Smooth muscle cell (in vitro differentiated cells): ENCODE measurements at regions not wholly inside any gene's neighbourhood (a gene's known extent, or its start where the extent isn't known, plus 50 kb on each side); places are given as distances from the start of the nearest gene placed in this dataset.

Source experiments
- DNase-seq: peaks from one replicate; lab custom pipeline; 2025; ENCODE audit not compliant: unreplicated experiment; lab: John Stamatoyannopoulos, UW
- H2AFZ ChIP-seq: fragments of 200-600 bp; sonication (generic); 2 replicates; pipeline ENCODE4 v1.6.0; 2016; ENCODE audit warnings: antibody characterized with exemption, low read depth, mild to moderate bottlenecking
- H3F3A ChIP-seq: fragments of 200-600 bp; sonication (generic); 2 replicates; pipeline ENCODE4 v1.6.0; 2017; ENCODE audit warnings: antibody characterized with exemption, low read depth
- H3K27ac ChIP-seq: fragments of 200-600 bp; sonication (generic); 2 replicates; pipeline ENCODE4 v1.5.1; 2016; ENCODE audit warnings: low read depth, mild to moderate bottlenecking
- H3K27me3 ChIP-seq: fragments of 200-600 bp; sonication (generic); 2 replicates; pipeline ENCODE4 v1.6.1; 2016; ENCODE audit warnings: low read depth, mild to moderate bottlenecking
- H3K36me3 ChIP-seq: fragments of 200-600 bp; sonication (generic); 2 replicates; pipeline ENCODE4 v1.5.1; 2016; ENCODE audit warnings: low read depth
- H3K4me1 ChIP-seq: fragments of 200-600 bp; sonication (generic); 2 replicates; pipeline ENCODE4 v1.5.1; 2016; ENCODE audit warnings: low read depth
- H3K4me2 ChIP-seq: fragments of 200-600 bp; sonication (generic); 2 replicates; pipeline ENCODE4 v1.6.0; 2016; ENCODE audit warnings: mild to moderate bottlenecking
- H3K4me3 ChIP-seq: fragments of 200-600 bp; sonication (generic); 2 replicates; pipeline ENCODE4 v1.5.1; 2016; ENCODE audit warnings: mild to moderate bottlenecking
- H3K79me2 ChIP-seq: fragments of 200-600 bp; sonication (generic); 2 replicates; pipeline ENCODE4 v1.6.0; 2016; ENCODE audit warnings: low read depth, mild to moderate bottlenecking
- H3K9ac ChIP-seq: fragments of 200-600 bp; sonication (generic); 2 replicates; pipeline ENCODE4 v1.6.0; 2016; ENCODE audit warnings: low read depth
- H3K9me3 ChIP-seq: fragments of 200-600 bp; sonication (generic); replicated peaks from 2 replicates; pipeline ENCODE4 v1.5.1; 2016; ENCODE audit warnings: low read depth
- H4K20me1 ChIP-seq: fragments of 200-600 bp; sonication (generic); 2 replicates; pipeline ENCODE4 v1.6.0; 2016; ENCODE audit warnings: low read depth
- CTCF ChIP-seq: fragments of 200-600 bp; sonication (generic); IDR thresholded peaks from 2 replicates; pipeline ENCODE4 v1.5.1; 2017; ENCODE audit warnings: borderline replicate concordance, mild to moderate bottlenecking, antibody characterized with exemption; ENCODE audit not compliant: insufficient read depth, poor library complexity, severe bottlenecking
- WGBS: methylation state at CpG from one replicate; pipeline ENCODE4 v1.1.7; 2016; ENCODE audit warnings: low lambda C conversion rate; 5-methylcytosine and 5-hydroxymethylcytosine counted together

GRCh38 chr11:95404370-95404769, 173.4 kb upstream of the SESN3 start:
- Histone ChIP-seq H3K4me2 (no peak overlapping the region), H3K36me3 (no peaks in the 10 kb centered on the region), H3K9me3 (no peaks in the 10 kb centered on the region), H3K9ac (no peak overlapping the region), H3F3A (peaks cover 7% of the 10 kb centered on the region), H3K27me3 (no peaks in the 10 kb centered on the region), H2AFZ (peak overlapping the region; percentile 11), H4K20me1 (no peaks in the 10 kb centered on the region), H3K4me1 (no peaks in the 10 kb centered on the region), H3K4me3 (no peak overlapping the region), H3K79me2 (no peaks in the 10 kb centered on the region), H3K27ac (no peak overlapping the region)
- no peak for DNase-seq
- TF ChIP-seq CTCF, result no peak
- 80% methylated on average over 4 of the region's 4 CpGs for WGBS

GRCh38 chr11:95398437-95399112, 167.6 kb upstream of the SESN3 start:
- no peaks in the 10 kb centered on the region for H3K36me3 ChIP-seq
- H3K4me1 ChIP-seq, result no peaks in the 10 kb centered on the region
- no peak for DNase-seq
- H3K27me3 ChIP-seq, result no peaks in the 10 kb centered on the region
- no peak overlapping the region for H2AFZ ChIP-seq
- no peak overlapping the region for H3K4me3 ChIP-seq
- TF ChIP-seq CTCF, result no peak
- H3F3A ChIP-seq, result no peaks in the 10 kb centered on the region
- no peak overlapping the region for H3K9ac ChIP-seq
- no peak overlapping the region for H3K27ac ChIP-seq
- H4K20me1 ChIP-seq, result no peaks in the 10 kb centered on the region
- no peaks in the 10 kb centered on the region for H3K79me2 ChIP-seq
- 61% methylated on average over 3 of the region's 3 CpGs for WGBS
- no peaks in the 10 kb centered on the region for H3K9me3 ChIP-seq
- H3K4me2 ChIP-seq, result no peak overlapping the region

GRCh38 chr11:95392644-95393043, 161.6 kb upstream of the SESN3 start:
- no peak overlapping the region for H3K4me2 ChIP-seq
- no peak for DNase-seq
- H3K36me3 ChIP-seq, result no peaks in the 10 kb centered on the region
- H3K9me3 ChIP-seq, result no peaks in the 10 kb centered on the region
- H3K9ac ChIP-seq, result no peak overlapping the region
- TF ChIP-seq CTCF, result no peak
- H3K4me1 ChIP-seq, result peaks cover 3% of the 10 kb centered on the region
- no peaks in the 10 kb centered on the region for H3K27me3 ChIP-seq
- H2AFZ ChIP-seq, result no peak overlapping the region
- no peak overlapping the region for H3K27ac ChIP-seq
- 97% methylated on average over 1 of the region's 1 CpG for WGBS
- H4K20me1 ChIP-seq, result no peaks in the 10 kb centered on the region
- peaks cover 4% of the 10 kb centered on the region for H3F3A ChIP-seq
- H3K4me3 ChIP-seq, result no peak overlapping the region
- no peaks in the 10 kb centered on the region for H3K79me2 ChIP-seq

- Histone ChIP-seq H3K4me2 (no peak overlapping the region), H3K9me3 (no peaks in the 10 kb centered on the region), H3K36me3 (no peaks in the 10 kb centered on the region), H3K79me2 (no peaks in the 10 kb centered on the region), H3K27me3 (no peaks in the 10 kb centered on the region), H3F3A (peaks cover 4% of the 10 kb centered on the region), H2AFZ (peak overlapping the region; percentile 46), H3K27ac (no peak overlapping the region), H3K4me3 (no peak overlapping the region), H3K4me1 (peaks cover 3% of the 10 kb centered on the region), H4K20me1 (no peaks in the 10 kb centered on the region), H3K9ac (no peak overlapping the region)
- WGBS, result 78% methylated on average over 1 of the region's 1 CpG
- TF ChIP-seq CTCF, result no peak
- DNase-seq, result no peak
These were observed 158.4 kb upstream of the SESN3 start for GRCh38 chr11:95389427-95389826.
